H1 (cell line): ENCODE measurements at regions not wholly inside any gene's neighbourhood (a gene's known extent, or its start where the extent isn't known, plus 50 kb on each side); places are given as distances from the start of the nearest gene placed in this dataset.

Source experiments
- EZH2 ChIP-seq: fragments of 200-600 bp; sonication (generic); IDR thresholded peaks from 2 replicates; pipeline ENCODE4 v1.7.1; 2012; ENCODE audit warnings: low read depth, mild to moderate bottlenecking, moderate library complexity, low read length, inconsistent platforms; ENCODE audit not compliant: severe bottlenecking
- SAP30 ChIP-seq: fragments of 300-600 bp; sonication (generic); IDR thresholded peaks from 2 replicates; pipeline ENCODE4 v1.7.1; 2012; ENCODE audit warnings: low read length, moderate library complexity, mild to moderate bottlenecking, inconsistent platforms; ENCODE audit not compliant: insufficient read depth, insufficient replicate concordance
- SUZ12 ChIP-seq: fragments of 200-600 bp; sonication (generic); IDR thresholded peaks from 2 replicates; pipeline ENCODE4 v1.6.1; 2012; ENCODE audit warnings: mild to moderate bottlenecking, inconsistent platforms, low read length, moderate library complexity, mixed read lengths
- TF ChIP-seq, protein P1 (sequence below), 3 experiments: IDR thresholded peaks; 1 replicate in 2 of 3; 2 replicates in 1 of 3; pipeline versions ENCODE4 v1.5.1 to v1.6.1; 2011; ENCODE audit warnings: low read length in 3 of 3, mild to moderate bottlenecking in 3 of 3, inconsistent platforms in 2 of 3, low read depth in 1 of 3, moderate library complexity in 1 of 3; ENCODE audit not compliant: insufficient read depth in 1 of 3; ENCODE audit errors: control extremely low read depth in 1 of 3

DNA sequence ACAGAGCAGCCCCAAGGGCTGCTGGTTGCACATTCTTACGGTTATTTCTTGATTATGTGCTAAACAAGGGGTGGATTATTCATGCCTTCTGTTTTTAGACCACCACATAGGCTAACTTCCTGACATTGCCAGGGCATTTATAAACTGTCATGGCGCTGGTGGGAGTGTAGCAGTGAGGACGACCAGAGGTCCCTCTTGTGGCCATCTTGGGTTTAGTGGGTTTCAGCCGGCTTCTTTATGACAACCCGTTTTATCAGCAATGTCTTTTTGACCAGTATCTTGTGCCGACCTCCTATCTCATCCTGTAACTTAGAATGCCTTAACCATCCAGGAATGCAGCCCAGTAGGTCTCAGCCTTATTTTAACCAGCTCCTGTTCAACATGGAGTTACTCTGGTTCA, 212.4 kb upstream of the GRID2 start:
- no peak for TF ChIP-seq SAP30
- TF ChIP-seq SUZ12: no peak
- TF ChIP-seq, protein P1, sequence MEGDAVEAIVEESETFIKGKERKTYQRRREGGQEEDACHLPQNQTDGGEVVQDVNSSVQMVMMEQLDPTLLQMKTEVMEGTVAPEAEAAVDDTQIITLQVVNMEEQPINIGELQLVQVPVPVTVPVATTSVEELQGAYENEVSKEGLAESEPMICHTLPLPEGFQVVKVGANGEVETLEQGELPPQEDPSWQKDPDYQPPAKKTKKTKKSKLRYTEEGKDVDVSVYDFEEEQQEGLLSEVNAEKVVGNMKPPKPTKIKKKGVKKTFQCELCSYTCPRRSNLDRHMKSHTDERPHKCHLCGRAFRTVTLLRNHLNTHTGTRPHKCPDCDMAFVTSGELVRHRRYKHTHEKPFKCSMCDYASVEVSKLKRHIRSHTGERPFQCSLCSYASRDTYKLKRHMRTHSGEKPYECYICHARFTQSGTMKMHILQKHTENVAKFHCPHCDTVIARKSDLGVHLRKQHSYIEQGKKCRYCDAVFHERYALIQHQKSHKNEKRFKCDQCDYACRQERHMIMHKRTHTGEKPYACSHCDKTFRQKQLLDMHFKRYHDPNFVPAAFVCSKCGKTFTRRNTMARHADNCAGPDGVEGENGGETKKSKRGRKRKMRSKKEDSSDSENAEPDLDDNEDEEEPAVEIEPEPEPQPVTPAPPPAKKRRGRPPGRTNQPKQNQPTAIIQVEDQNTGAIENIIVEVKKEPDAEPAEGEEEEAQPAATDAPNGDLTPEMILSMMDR (IDR thresholded peaks at IDR 0.05; ENCODE audit: control extremely low read depth in 1 of 3, insufficient read depth in 1 of 3, low read depth in 1 of 3, low read length in 3 of 3): peak; percentile 49 to 64 (median 61)
- no peak for TF ChIP-seq EZH2
